ENCODE measurements at regions not wholly inside any gene's neighbourhood (a gene's known extent, or its start where the extent isn't known, plus 50 kb on each side); places are given as distances from the start of the nearest gene placed in this dataset.

DNA sequence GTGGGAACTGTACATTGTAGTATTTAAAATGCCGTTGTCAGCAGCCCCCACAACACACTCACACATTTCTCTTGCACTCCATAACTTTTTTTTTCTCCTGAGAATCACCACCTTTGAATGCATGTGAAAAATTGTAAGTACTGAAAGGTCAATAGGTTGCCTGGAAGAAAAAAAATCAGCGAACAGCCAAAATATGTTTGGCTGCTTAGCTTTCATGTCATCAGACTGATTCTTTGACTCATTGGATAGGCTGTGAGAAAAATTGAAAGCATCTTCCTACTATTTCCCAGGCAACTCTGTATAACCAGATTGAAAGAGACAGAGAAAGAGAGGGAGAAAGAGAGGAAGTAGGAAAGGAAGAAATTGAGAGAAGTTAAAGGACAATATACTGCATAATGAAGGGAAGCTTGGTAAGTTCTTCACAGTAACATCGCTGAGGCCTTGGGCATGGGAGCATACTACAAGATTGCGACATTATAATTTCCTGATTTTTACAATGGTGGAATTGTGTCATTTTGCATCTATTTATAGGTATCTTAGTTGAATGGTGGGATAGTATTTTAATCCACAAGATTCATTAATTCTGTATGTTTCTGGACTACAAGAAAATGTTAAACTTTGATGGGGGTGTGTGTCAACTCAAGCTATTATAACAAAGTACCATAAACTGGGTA lies 249.3 kb upstream of the KCND2 start:
- no peaks in the 10 kb centered on the region for H3K36me3 Mint-ChIP-seq

GRCh38 chr7:120028636-120029035 lies 244.3 kb upstream of the KCND2 start:
- Mint-ChIP-seq H3K9me3 (no peaks in the 10 kb centered on the region), H3K27ac (no peak overlapping the region), H3K4me1 (no peaks in the 10 kb centered on the region), H3K36me3 (no peaks in the 10 kb centered on the region), H3K4me3 (no peak overlapping the region), H3K27me3 (no peaks in the 10 kb centered on the region)
- ATAC-seq = no peak

More for the DNA sequence above, 249.3 kb upstream of the KCND2 start:
- no peak overlapping the region for H3K4me3 Mint-ChIP-seq
- no peaks in the 10 kb centered on the region for H3K27me3 Mint-ChIP-seq
- H3K27ac Mint-ChIP-seq = no peak overlapping the region
- no peaks in the 10 kb centered on the region for H3K4me1 Mint-ChIP-seq
- no peaks in the 10 kb centered on the region for H3K9me3 Mint-ChIP-seq
- no peak for ATAC-seq

DNA sequence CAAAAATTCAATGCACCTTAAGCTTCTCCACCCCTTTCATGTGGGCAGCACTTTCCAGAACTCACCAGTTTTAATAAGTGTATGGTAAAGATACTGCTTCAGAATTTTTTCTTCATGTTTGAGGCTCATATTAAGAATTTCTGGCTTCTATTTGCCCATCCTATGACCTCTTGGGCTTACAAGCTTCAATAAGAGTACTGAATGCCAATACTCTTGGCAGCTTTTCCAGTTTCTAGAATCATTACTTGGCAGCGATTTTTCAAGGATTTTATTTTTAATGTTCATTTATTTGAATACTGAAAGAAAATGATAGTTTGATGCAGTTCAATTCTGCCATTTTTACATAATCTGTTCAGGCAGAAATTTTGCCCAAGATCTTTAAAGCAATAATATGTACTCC lies 242.1 kb upstream of the KCND2 start:
- H3K4me3 Mint-ChIP-seq = no peak overlapping the region
- no peaks in the 10 kb centered on the region for H3K9me3 Mint-ChIP-seq
- ATAC-seq = no peak
- H3K4me1 Mint-ChIP-seq = no peaks in the 10 kb centered on the region
- H3K36me3 Mint-ChIP-seq = no peaks in the 10 kb centered on the region
- no peaks in the 10 kb centered on the region for H3K27me3 Mint-ChIP-seq
- H3K27ac Mint-ChIP-seq = no peak overlapping the region

- no peak for ATAC-seq
Measured at GRCh38 chr7:120033114-120033513, 239.9 kb upstream of the KCND2 start.

DNA sequence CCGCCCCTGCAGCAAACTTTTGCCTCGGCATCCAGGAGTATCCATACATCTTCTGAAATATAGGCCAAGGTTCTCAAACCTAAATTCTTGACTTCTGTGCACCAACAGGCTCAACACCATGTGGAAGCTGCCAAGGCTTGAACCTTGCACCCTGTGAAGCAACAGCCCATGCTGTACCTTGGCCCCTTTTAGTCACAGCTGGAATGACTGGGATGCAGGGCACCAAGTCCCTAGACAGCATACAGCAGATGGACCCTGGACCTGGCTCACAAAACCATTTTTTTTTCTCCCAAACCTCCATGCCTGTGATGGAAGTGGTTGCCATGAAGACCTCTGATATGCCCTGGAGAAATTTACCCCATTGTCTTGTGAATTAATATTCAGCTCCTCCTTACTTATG lies 233.8 kb upstream of the KCND2 start:
- H3K36me3 Mint-ChIP-seq = no peaks in the 10 kb centered on the region
- no peak overlapping the region for H3K4me3 Mint-ChIP-seq
- no peak for ATAC-seq
- H3K9me3 Mint-ChIP-seq = peaks cover 4% of the 10 kb centered on the region
- no peak overlapping the region for H3K27ac Mint-ChIP-seq
- no peaks in the 10 kb centered on the region for H3K27me3 Mint-ChIP-seq
- no peaks in the 10 kb centered on the region for H3K4me1 Mint-ChIP-seq

More at GRCh38 chr7:120033114-120033513, 239.9 kb upstream of the KCND2 start:
- no peak overlapping the region for H3K4me3 Mint-ChIP-seq
- no peaks in the 10 kb centered on the region for H3K4me1 Mint-ChIP-seq
- no peak overlapping the region for H3K27ac Mint-ChIP-seq
- H3K27me3 Mint-ChIP-seq = no peaks in the 10 kb centered on the region
- no peaks in the 10 kb centered on the region for H3K9me3 Mint-ChIP-seq
- no peaks in the 10 kb centered on the region for H3K36me3 Mint-ChIP-seq

- Mint-ChIP-seq H3K9me3 (peaks cover 4% of the 10 kb centered on the region), H3K4me1 (no peaks in the 10 kb centered on the region), H3K27ac (no peak overlapping the region), H3K27me3 (no peaks in the 10 kb centered on the region), H3K4me3 (no peak overlapping the region), H3K36me3 (no peaks in the 10 kb centered on the region)
- no peak for ATAC-seq
Measured at GRCh38 chr7:120041798-120042197, 231.2 kb upstream of the KCND2 start.

DNA sequence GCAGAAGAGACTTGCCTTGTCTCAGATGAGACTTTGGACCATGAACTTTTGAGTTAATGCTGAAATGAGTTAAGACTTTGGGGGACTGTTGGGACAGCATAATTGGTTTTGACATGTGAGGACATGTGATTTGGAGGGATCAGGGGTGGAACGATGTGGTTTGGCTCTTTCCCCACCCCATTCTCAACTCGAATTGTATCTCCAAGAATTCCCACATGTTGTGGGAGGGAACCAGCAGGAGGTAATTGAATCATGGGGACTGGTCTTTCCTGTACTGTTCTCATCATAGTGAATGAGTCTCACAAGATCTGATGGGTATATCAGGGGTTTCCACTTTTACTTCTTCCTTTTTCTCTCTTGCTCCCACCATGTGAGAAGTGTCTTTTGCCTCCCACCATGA lies 229.7 kb upstream of the KCND2 start:
- no peak overlapping the region for H3K27ac Mint-ChIP-seq
- H3K4me3 Mint-ChIP-seq = no peak overlapping the region
- no peaks in the 10 kb centered on the region for H3K4me1 Mint-ChIP-seq
- peaks cover 4% of the 10 kb centered on the region for H3K9me3 Mint-ChIP-seq
- ATAC-seq = no peak
- no peaks in the 10 kb centered on the region for H3K27me3 Mint-ChIP-seq
- no peaks in the 10 kb centered on the region for H3K36me3 Mint-ChIP-seq

- Mint-ChIP-seq H3K4me3 (no peak overlapping the region), H3K4me1 (no peaks in the 10 kb centered on the region), H3K27ac (no peak overlapping the region), H3K36me3 (no peaks in the 10 kb centered on the region), H3K27me3 (no peaks in the 10 kb centered on the region), H3K9me3 (peaks cover 6% of the 10 kb centered on the region)
- ATAC-seq = no peak
Measured at GRCh38 chr7:120052884-120053382, 220.0 kb upstream of the KCND2 start.

DNA sequence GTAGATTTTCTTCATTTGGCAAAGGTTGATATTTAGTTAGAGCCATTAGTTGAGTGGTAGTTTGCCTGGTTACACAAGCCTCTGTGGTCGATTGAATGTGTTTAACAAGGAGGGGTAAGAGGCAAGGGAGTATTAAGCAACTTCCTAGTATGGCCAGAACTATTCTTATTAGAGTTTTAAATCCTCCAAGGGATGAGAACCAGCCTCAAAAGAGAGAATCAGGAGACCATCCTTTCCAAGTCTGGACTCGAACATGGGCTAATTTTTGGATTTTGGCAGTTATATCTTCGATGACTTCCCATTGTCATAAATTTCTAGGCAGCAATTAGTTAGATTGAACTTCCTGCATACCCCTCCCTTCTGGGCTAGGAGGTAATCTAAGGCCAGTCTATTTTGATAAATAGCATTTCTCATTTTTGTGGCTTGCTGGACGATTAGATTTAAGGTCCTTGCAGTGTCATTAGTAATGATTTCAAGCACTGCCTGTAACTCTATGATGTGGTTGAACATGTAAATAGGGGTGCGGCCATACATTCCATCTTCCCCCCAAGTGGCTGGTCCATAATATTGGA lies 219.5 kb upstream of the KCND2 start:
- no peaks in the 10 kb centered on the region for H3K27me3 Mint-ChIP-seq
- ATAC-seq = no peak
- H3K4me1 Mint-ChIP-seq = no peaks in the 10 kb centered on the region
- no peak overlapping the region for H3K27ac Mint-ChIP-seq
- peaks cover 6% of the 10 kb centered on the region for H3K9me3 Mint-ChIP-seq
- H3K36me3 Mint-ChIP-seq = no peaks in the 10 kb centered on the region
- H3K4me3 Mint-ChIP-seq = no peak overlapping the region

- no peaks in the 10 kb centered on the region for H3K4me1 Mint-ChIP-seq
- no peaks in the 10 kb centered on the region for H3K36me3 Mint-ChIP-seq
- no peak overlapping the region for H3K27ac Mint-ChIP-seq
- peaks cover 9% of the 10 kb centered on the region for H3K9me3 Mint-ChIP-seq
- no peak overlapping the region for H3K4me3 Mint-ChIP-seq
- ATAC-seq = no peak
- H3K27me3 Mint-ChIP-seq = no peaks in the 10 kb centered on the region
Measured at GRCh38 chr7:120054376-120055100, 218.4 kb upstream of the KCND2 start.

- H3K9me3 Mint-ChIP-seq = peaks cover 12% of the 10 kb centered on the region
- no peaks in the 10 kb centered on the region for H3K27me3 Mint-ChIP-seq
- no peaks in the 10 kb centered on the region for H3K36me3 Mint-ChIP-seq
- no peaks in the 10 kb centered on the region for H3K4me1 Mint-ChIP-seq
- H3K27ac Mint-ChIP-seq = no peak overlapping the region
- H3K4me3 Mint-ChIP-seq = no peak overlapping the region
- ATAC-seq = no peak
Measured at GRCh38 chr7:120055300-120055699, 217.7 kb upstream of the KCND2 start.

DNA sequence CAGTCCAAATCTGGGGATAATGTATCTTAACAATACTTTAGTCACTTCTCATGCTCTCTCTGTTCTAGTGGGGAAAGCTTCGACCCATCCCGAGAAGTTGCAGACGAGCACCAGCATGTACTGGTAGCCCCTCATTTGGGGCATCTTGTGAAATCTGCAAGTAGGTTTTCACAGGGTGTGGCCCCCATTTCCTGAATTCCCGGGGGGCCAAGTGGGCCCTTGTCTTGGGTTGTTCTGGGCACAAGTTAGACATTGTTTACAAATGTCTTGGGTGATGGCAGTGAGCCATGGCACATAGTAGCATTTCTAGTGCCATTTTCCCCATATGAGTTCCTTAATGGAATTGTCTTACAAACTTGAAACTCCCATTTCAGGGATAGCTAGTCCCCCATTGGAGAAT lies 216.7 kb upstream of the KCND2 start:
- H3K36me3 Mint-ChIP-seq = no peaks in the 10 kb centered on the region

GRCh38 chr7:120059641-120060040 lies 213.3 kb upstream of the KCND2 start:
- Mint-ChIP-seq H3K4me3 (no peak overlapping the region), H3K9me3 (peaks cover 9% of the 10 kb centered on the region), H3K4me1 (no peaks in the 10 kb centered on the region), H3K36me3 (no peaks in the 10 kb centered on the region), H3K27me3 (no peaks in the 10 kb centered on the region), H3K27ac (no peak overlapping the region)
- no peak for ATAC-seq

More for the DNA sequence above, 216.7 kb upstream of the KCND2 start:
- no peak for ATAC-seq
- Mint-ChIP-seq H3K4me1 (no peaks in the 10 kb centered on the region), H3K27me3 (no peaks in the 10 kb centered on the region), H3K27ac (no peak overlapping the region), H3K4me3 (no peak overlapping the region), H3K9me3 (peaks cover 12% of the 10 kb centered on the region)

DNA sequence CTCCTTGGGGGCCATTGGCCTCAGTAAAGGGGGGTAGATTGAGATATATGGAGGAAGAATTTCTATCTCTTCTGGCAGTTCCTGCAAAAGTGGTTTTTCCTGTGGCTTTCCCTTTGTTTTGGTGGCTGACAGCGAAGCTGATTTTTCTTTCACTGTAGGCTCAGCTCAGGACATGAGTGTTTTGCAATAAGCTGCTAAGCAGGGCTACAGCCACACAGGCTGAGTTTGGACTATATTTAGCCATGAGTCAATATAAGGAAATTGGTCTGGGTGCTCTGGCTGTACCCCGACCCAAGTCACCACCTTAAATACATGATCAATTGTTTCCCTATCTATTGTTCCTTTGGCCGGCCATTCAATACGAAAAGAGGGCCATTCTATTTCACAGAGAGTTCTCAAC lies 212.7 kb upstream of the KCND2 start:
- ATAC-seq = no peak
- H3K36me3 Mint-ChIP-seq = no peaks in the 10 kb centered on the region
- no peaks in the 10 kb centered on the region for H3K27me3 Mint-ChIP-seq
- H3K27ac Mint-ChIP-seq = no peak overlapping the region
- peaks cover 9% of the 10 kb centered on the region for H3K9me3 Mint-ChIP-seq
- no peak overlapping the region for H3K4me3 Mint-ChIP-seq
- H3K4me1 Mint-ChIP-seq = no peaks in the 10 kb centered on the region

GRCh38 chr7:120060875-120061274 lies 212.1 kb upstream of the KCND2 start:
- Mint-ChIP-seq H3K27ac (no peak overlapping the region), H3K4me1 (no peaks in the 10 kb centered on the region), H3K36me3 (no peaks in the 10 kb centered on the region), H3K27me3 (no peaks in the 10 kb centered on the region), H3K9me3 (peaks cover 9% of the 10 kb centered on the region), H3K4me3 (no peak overlapping the region)
- no peak for ATAC-seq

DNA sequence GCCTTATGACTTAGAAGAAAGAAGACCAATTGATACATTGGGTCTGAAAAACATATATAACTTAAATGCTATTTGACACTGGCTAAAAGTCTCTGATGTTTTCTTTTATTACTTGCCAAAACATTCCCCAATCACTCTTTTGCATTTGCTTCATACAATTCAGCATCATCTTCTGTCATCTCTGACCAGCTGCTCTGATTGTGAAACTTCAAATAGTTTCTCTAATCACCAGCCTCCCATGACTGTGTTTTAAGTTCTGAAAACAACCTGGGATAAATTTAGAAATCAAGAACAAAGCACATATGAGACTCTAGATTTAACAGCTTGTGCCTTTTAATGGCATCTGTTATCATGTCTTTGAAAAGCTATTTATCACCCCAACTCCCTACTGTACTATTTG lies 208.4 kb upstream of the KCND2 start:
- ATAC-seq = no peak

More for the DNA sequence above, 208.4 kb upstream of the KCND2 start:
- H3K36me3 Mint-ChIP-seq = no peaks in the 10 kb centered on the region
- H3K27ac Mint-ChIP-seq = no peak overlapping the region
- peaks cover 16% of the 10 kb centered on the region for H3K9me3 Mint-ChIP-seq
- no peaks in the 10 kb centered on the region for H3K4me1 Mint-ChIP-seq
- H3K27me3 Mint-ChIP-seq = no peaks in the 10 kb centered on the region
- no peak overlapping the region for H3K4me3 Mint-ChIP-seq

Data from stimulated activated memory B cell treated with anti-CD40 and anti-IgM and Interleukin-4, amounts not matched to agents 10 μg/mL and 1 μg/mL and 100 μg/mL, for 72 hours (primary cell).